PC-9 (cell line): ENCODE measurements at regions not wholly inside any gene's neighbourhood (a gene's known extent, or its start where the extent isn't known, plus 50 kb on each side); places are given as distances from the start of the nearest gene placed in this dataset.
"Not testable (repeated sequence)": the region's sequence is repeated elsewhere in the genome, so short reads cannot be mapped to it uniquely, and the experiment has no call there.

Source experiments
- EZH2 ChIP-seq: fragments of 200-600 bp; sonication (generic); IDR thresholded peaks from 2 replicates; pipeline ENCODE4 v1.8.0; 2017; ENCODE audit warnings: antibody characterized with exemption, low read depth
- TF ChIP-seq, protein P1 (sequence below): fragments of 200-600 bp; sonication (generic); conservative IDR thresholded peaks from 2 replicates; pipeline ENCODE4 v1.6.1; 2017; ENCODE audit warnings: mixed run types, antibody characterized with exemption, mild to moderate bottlenecking, moderate library complexity

GRCh38 chr2:111584540-111584939 is 299.5 kb downstream of the ANAPC1 start:
- TF ChIP-seq, protein P1, sequence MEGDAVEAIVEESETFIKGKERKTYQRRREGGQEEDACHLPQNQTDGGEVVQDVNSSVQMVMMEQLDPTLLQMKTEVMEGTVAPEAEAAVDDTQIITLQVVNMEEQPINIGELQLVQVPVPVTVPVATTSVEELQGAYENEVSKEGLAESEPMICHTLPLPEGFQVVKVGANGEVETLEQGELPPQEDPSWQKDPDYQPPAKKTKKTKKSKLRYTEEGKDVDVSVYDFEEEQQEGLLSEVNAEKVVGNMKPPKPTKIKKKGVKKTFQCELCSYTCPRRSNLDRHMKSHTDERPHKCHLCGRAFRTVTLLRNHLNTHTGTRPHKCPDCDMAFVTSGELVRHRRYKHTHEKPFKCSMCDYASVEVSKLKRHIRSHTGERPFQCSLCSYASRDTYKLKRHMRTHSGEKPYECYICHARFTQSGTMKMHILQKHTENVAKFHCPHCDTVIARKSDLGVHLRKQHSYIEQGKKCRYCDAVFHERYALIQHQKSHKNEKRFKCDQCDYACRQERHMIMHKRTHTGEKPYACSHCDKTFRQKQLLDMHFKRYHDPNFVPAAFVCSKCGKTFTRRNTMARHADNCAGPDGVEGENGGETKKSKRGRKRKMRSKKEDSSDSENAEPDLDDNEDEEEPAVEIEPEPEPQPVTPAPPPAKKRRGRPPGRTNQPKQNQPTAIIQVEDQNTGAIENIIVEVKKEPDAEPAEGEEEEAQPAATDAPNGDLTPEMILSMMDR: not testable (repeated sequence)
- TF ChIP-seq EZH2: not testable (repeated sequence)
